Transverse colon (tissue), 4 donors: ENCODE measurements at regions not wholly inside any gene's neighbourhood (a gene's known extent, or its start where the extent isn't known, plus 50 kb on each side); places are given as distances from the start of the nearest gene placed in this dataset.

Source experiments
- DNase-seq: peaks from one replicate; pipeline ENCODE4 v3.0.0-alpha.2; 2019
- H3K27ac ChIP-seq, 4 donors: fragments of 200-600 bp; sonication (generic); 2 replicates each; pipeline ENCODE4 v1.5.1; 2016 to 2018; ENCODE audit warnings: inconsistent platforms in 4 of 4
- H3K27me3 ChIP-seq: fragments of 200-600 bp; sonication (generic); 2 replicates; pipeline ENCODE4 v1.5.1; 2017; ENCODE audit warnings: inconsistent platforms
- H3K36me3 ChIP-seq, 4 donors: fragments of 200-600 bp; sonication (generic); 2 replicates each; pipeline ENCODE4 v1.5.1; 2017 to 2019; ENCODE audit warnings: inconsistent platforms in 4 of 4
- H3K4me1 ChIP-seq, 4 donors: fragments of 200-600 bp; sonication (generic); 2 replicates each; pipeline ENCODE4 v1.5.1; 2017 to 2020; ENCODE audit warnings: inconsistent platforms in 4 of 4
- H3K4me3 ChIP-seq, 4 donors: fragments of 200-600 bp; sonication (generic); 1 replicate in 1 of 4; 2 replicates in 3 of 4; pipeline versions ENCODE4 v1.5.1 to v1.6.1; 2017 to 2019; ENCODE audit warnings: inconsistent platforms in 4 of 4
- H3K9me3 ChIP-seq, 2 donors: fragments of 200-600 bp; sonication (generic); 2 replicates each; pipeline ENCODE4 v1.5.1; 2017 to 2019; ENCODE audit warnings: inconsistent platforms in 2 of 2
- EP300 ChIP-seq: sonication (generic); formaldehyde crosslinking; IDR thresholded peaks from one replicate; pipeline ENCODE4 v1.6.1; 2017; ENCODE audit warnings: antibody characterized with exemption, low read depth
- POLR2A ChIP-seq: fragments of 450-650 bp; IDR thresholded peaks from one replicate; pipeline ENCODE4 v1.6.1; 2016; ENCODE audit warnings: antibody characterized with exemption, mild to moderate bottlenecking, moderate library complexity
- POLR2AphosphoS5 ChIP-seq, 3 donors: sonication (generic); formaldehyde crosslinking; IDR thresholded peaks; one replicate each; pipeline ENCODE4 v1.6.1; 2016; ENCODE audit warnings: antibody characterized with exemption in 3 of 3
- WGBS, 2 donors: methylation state at CpG; one replicate each; pipeline ENCODE4 v1.1.5; 2018; ENCODE audit warnings: low coverage in 1 of 2; 5-methylcytosine and 5-hydroxymethylcytosine counted together
- in situ Hi-C, 4 donors: fragments of 200-750 bp; cut with MboI; loops; one replicate each; pipeline versions ENCODE4 v1.15.0 to v1.15.1; 2017; ENCODE audit warnings: low sequenced_read_pairs in 3 of 4, low pct_ligation_motif_present in 1 of 4, low pct_unique_long_range_greater_than_20kb in 1 of 4
- intact Hi-C: fragments of 100-400 bp; cut with DNase I; formaldehyde crosslinking; loops from one replicate; pipeline ENCODE4 v1.15.1; 2023; ENCODE audit warnings: low total_unique reads
- TF ChIP-seq, protein P1 (sequence below), 5 experiments: fragments of 200-600 bp in 3 of 5; fragments of 450-650 bp in 2 of 5; sonication (generic) in 3 of 5; IDR thresholded peaks; 1 replicate in 2 of 5; 2 replicates in 3 of 5; pipeline ENCODE4 v1.5.1; 2016 to 2017; ENCODE audit warnings: antibody characterized with exemption in 5 of 5, inconsistent platforms in 3 of 5, mild to moderate bottlenecking in 2 of 5, moderate library complexity in 1 of 5

- H3K9me3 ChIP-seq: no peaks in the 10 kb centered on the region
- no peaks in the 10 kb centered on the region for H3K4me1 ChIP-seq
- intact Hi-C loops (no loop called here), in situ Hi-C loops (no loop called here)
- no peak for DNase-seq
- no peaks in the 10 kb centered on the region for H3K36me3 ChIP-seq
- no peak overlapping the region for H3K4me3 ChIP-seq
- TF ChIP-seq, protein P1, sequence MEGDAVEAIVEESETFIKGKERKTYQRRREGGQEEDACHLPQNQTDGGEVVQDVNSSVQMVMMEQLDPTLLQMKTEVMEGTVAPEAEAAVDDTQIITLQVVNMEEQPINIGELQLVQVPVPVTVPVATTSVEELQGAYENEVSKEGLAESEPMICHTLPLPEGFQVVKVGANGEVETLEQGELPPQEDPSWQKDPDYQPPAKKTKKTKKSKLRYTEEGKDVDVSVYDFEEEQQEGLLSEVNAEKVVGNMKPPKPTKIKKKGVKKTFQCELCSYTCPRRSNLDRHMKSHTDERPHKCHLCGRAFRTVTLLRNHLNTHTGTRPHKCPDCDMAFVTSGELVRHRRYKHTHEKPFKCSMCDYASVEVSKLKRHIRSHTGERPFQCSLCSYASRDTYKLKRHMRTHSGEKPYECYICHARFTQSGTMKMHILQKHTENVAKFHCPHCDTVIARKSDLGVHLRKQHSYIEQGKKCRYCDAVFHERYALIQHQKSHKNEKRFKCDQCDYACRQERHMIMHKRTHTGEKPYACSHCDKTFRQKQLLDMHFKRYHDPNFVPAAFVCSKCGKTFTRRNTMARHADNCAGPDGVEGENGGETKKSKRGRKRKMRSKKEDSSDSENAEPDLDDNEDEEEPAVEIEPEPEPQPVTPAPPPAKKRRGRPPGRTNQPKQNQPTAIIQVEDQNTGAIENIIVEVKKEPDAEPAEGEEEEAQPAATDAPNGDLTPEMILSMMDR (IDR thresholded peaks at IDR 0.05): no peak
- no peak for TF ChIP-seq EP300
- no peak for TF ChIP-seq POLR2A
- TF ChIP-seq POLR2AphosphoS5 (IDR thresholded peaks at IDR 0.05): no peak
- WGBS, 2 donors: 73 to 75% methylated on average over 3 to 4 of the region's 4 CpGs
- H3K27ac ChIP-seq: no peak overlapping the region
- H3K27me3 ChIP-seq: no peaks in the 10 kb centered on the region
These were observed 502.7 kb upstream of the PODXL start for GRCh38 chr7:132059141-132059540.

- Histone ChIP-seq H3K27ac (no peak overlapping the region), H3K36me3 (no peaks in the 10 kb centered on the region), H3K4me1 (no peaks in the 10 kb centered on the region), H3K4me3 (no peak overlapping the region), H3K9me3 (no peaks in the 10 kb centered on the region), H3K27me3 (no peaks in the 10 kb centered on the region)
- in situ Hi-C loops (no loop called here), intact Hi-C loops (no loop called here)
- no peak for DNase-seq
- WGBS, 2 donors: 70 to 73% methylated on average over 7 to 9 of the region's 9 CpGs
- TF ChIP-seq POLR2A (no peak), EP300 (no peak), POLR2AphosphoS5 (IDR thresholded peaks at IDR 0.05) (no peak)
- TF ChIP-seq, protein P1 (IDR thresholded peaks at IDR 0.05): no peak
These were observed 499.1 kb upstream of the PODXL start for GRCh38 chr7:132055336-132056120.

DNA sequence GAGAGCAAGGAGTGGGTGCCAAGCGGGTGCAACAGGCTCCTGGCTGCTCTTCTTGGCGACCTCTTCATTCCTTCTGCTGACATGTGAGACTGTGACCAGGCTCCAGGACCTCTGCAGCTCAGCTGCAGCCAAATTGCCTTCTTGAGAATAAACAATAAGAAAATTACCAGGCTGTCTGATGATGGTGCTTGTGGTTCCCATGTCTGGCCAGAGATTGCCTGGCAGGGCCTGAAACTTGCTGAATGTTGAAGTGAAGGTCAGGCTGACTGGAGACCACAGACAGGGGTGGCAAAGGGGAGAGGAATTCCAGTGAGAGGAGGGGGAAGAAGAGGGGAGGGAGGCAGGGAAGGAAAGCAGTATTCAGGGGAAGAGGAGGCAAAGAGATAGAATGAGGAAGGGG lies 497.4 kb upstream of the PODXL start:
- peak overlapping the region in 1 of 4 donors; percentile 9 for H3K27ac ChIP-seq
- in situ Hi-C loops: no loop called here
- WGBS, 2 donors: 64% methylated on average over 2 of the region's 2 CpGs; no CpG with 5 or more reads in 1 of the 2 donors
- intact Hi-C loops: no loop called here
- no peaks in the 10 kb centered on the region for H3K36me3 ChIP-seq
- peaks cover 0 to 5% (median 0%) of the 10 kb centered on the region in 4 donors for H3K4me1 ChIP-seq
- no peak for DNase-seq
- H3K4me3 ChIP-seq: no peak overlapping the region
- no peaks in the 10 kb centered on the region for H3K27me3 ChIP-seq
- TF ChIP-seq, protein P1 (IDR thresholded peaks at IDR 0.05): no peak
- TF ChIP-seq POLR2AphosphoS5 (IDR thresholded peaks at IDR 0.05): no peak
- no peak for TF ChIP-seq POLR2A
- TF ChIP-seq EP300: no peak
- H3K9me3 ChIP-seq: no peaks in the 10 kb centered on the region

DNA sequence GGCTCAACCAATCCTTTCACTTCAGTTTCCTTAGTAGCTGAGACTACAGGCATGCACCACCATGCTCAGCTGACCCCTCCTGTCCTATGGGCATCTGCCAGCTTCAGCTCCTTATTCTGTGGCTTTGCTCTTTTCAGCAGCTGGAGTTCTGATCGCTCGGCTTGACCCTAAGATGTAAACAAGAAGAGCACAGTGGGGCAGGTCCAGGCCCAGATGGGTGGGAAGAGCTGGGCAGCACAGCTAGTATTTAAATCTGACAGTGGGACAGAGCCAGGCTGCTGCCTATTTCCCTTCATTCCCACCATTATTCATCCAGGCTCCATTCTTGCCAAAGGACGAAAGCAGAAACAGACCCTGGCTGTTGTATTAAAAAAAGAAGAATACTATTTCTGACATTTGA lies 494.9 kb upstream of the PODXL start:
- WGBS, 2 donors: 52 to 60% methylated on average over 1 to 3 of the region's 3 CpGs
- intact Hi-C loops: no loop called here
- Histone ChIP-seq H3K4me1 (peaks cover 0 to 5% (median 0%) of the 10 kb centered on the region in 4 donors), H3K36me3 (no peaks in the 10 kb centered on the region), H3K4me3 (no peak overlapping the region), H3K9me3 (no peaks in the 10 kb centered on the region), H3K27ac (no peak overlapping the region), H3K27me3 (no peaks in the 10 kb centered on the region)
- in situ Hi-C loops: no loop called here
- TF ChIP-seq POLR2AphosphoS5 (IDR thresholded peaks at IDR 0.05) (no peak), EP300 (no peak), POLR2A (no peak)
- TF ChIP-seq, protein P1 (IDR thresholded peaks at IDR 0.05): no peak
- DNase-seq: no peak
